Trophoblast cell (in vitro differentiated cells and primary cell): ENCODE measurements at regions not wholly inside any gene's neighbourhood (a gene's known extent, or its start where the extent isn't known, plus 50 kb on each side); places are given as distances from the start of the nearest gene placed in this dataset.
"Not testable (repeated sequence)": the region's sequence is repeated elsewhere in the genome, so short reads cannot be mapped to it uniquely, and the experiment has no call there.

Experiments
- DNase-seq, 2 donors: peaks; one replicate each; pipeline ENCODE4 v3.0.0-alpha.2; 2016
- H2AFZ ChIP-seq: 2 replicates; pipeline ENCODE4 v1.6.1; 2013; ENCODE audit warnings: low read length, moderate library complexity, mild to moderate bottlenecking; ENCODE audit not compliant: insufficient read depth, poor library complexity
- H2AK5ac ChIP-seq: 2 replicates; pipeline ENCODE4 v1.6.1; 2013; ENCODE audit warnings: mild to moderate bottlenecking, low read length
- H2BK120ac ChIP-seq: 2 replicates; pipeline ENCODE4 v1.6.1; 2013; ENCODE audit warnings: low read length, mild to moderate bottlenecking, moderate library complexity; ENCODE audit not compliant: insufficient read depth, poor library complexity
- H2BK12ac ChIP-seq: 2 replicates; pipeline ENCODE4 v1.6.1; 2013; ENCODE audit warnings: mild to moderate bottlenecking, low read length, moderate library complexity
- H2BK5ac ChIP-seq: 2 replicates; pipeline ENCODE4 v1.6.1; 2013; ENCODE audit warnings: low read length, low read depth, moderate library complexity, mild to moderate bottlenecking; ENCODE audit not compliant: poor library complexity
- H3K14ac ChIP-seq: 2 replicates; pipeline ENCODE4 v1.6.1; 2013; ENCODE audit warnings: mild to moderate bottlenecking, low read length
- H3K18ac ChIP-seq: 2 replicates; pipeline ENCODE4 v1.6.1; 2013; ENCODE audit warnings: mild to moderate bottlenecking, low read length
- H3K23ac ChIP-seq: 2 replicates; pipeline ENCODE4 v1.6.1; 2013; ENCODE audit warnings: low read length
- H3K27ac ChIP-seq: 2 replicates; pipeline ENCODE4 v1.5.1; 2013; ENCODE audit warnings: low read depth, mild to moderate bottlenecking, inconsistent platforms, low read length, moderate library complexity
- H3K27me3 ChIP-seq: 2 replicates; pipeline ENCODE4 v1.6.1; 2013; ENCODE audit warnings: inconsistent platforms, mild to moderate bottlenecking, low read length, moderate library complexity; ENCODE audit not compliant: insufficient read depth
- H3K36me3 ChIP-seq, 2 experiments: 1 replicate in 1 of 2; 2 replicates in 1 of 2; pipeline ENCODE4 v1.6.1; 2013; ENCODE audit warnings: low read length in 2 of 2, mild to moderate bottlenecking in 2 of 2, moderate library complexity in 1 of 2; ENCODE audit not compliant: insufficient read depth in 2 of 2, control insufficient read depth in 1 of 2
- H3K4ac ChIP-seq: 2 replicates; pipeline ENCODE4 v1.6.1; 2013; ENCODE audit warnings: low read depth, mild to moderate bottlenecking, low read length, moderate library complexity
- H3K4me1 ChIP-seq, 2 experiments: 1 replicate in 1 of 2; 2 replicates in 1 of 2; pipeline ENCODE4 v1.6.1; 2013; ENCODE audit warnings: low read length in 2 of 2, mild to moderate bottlenecking in 2 of 2, moderate library complexity in 1 of 2; ENCODE audit not compliant: insufficient read depth in 2 of 2, control insufficient read depth in 1 of 2
- H3K4me2 ChIP-seq: 2 replicates; pipeline ENCODE4 v1.6.1; 2013; ENCODE audit warnings: inconsistent platforms, mild to moderate bottlenecking, low read length, moderate library complexity
- H3K4me3 ChIP-seq: 2 replicates; pipeline ENCODE4 v1.5.1; 2013; ENCODE audit warnings: mild to moderate bottlenecking, low read depth, low read length, inconsistent platforms
- H3K79me1 ChIP-seq: one replicate; pipeline ENCODE4 v1.6.1; 2013; ENCODE audit warnings: low read length
- H3K79me2 ChIP-seq: 2 replicates; pipeline ENCODE4 v1.6.1; 2013; ENCODE audit warnings: low read length, mild to moderate bottlenecking; ENCODE audit not compliant: control insufficient read depth, insufficient read depth, poor library complexity
- H3K9ac ChIP-seq: 2 replicates; pipeline ENCODE4 v1.6.1; 2013; ENCODE audit warnings: mild to moderate bottlenecking, low read length
- H3K9me3 ChIP-seq: 2 replicates; pipeline ENCODE4 v1.6.1; 2013; ENCODE audit warnings: low read depth, mild to moderate bottlenecking, control low read depth, inconsistent platforms, low read length; ENCODE audit not compliant: insufficient read depth
- H4K12ac ChIP-seq: 2 replicates; pipeline ENCODE4 v1.6.1; 2013; ENCODE audit warnings: low read depth, mild to moderate bottlenecking, low read length, moderate library complexity
- H4K8ac ChIP-seq: 2 replicates; pipeline ENCODE4 v1.6.1; 2013; ENCODE audit warnings: low read depth, mild to moderate bottlenecking, low read length, moderate library complexity
- H4K91ac ChIP-seq: one replicate; pipeline ENCODE4 v1.6.1; 2013; ENCODE audit warnings: low read depth, mild to moderate bottlenecking, low read length, moderate library complexity
- WGBS: extraction: QIAGEN DNeasy Blood & Tissue Kit; methylation state at CpG from one replicate; pipeline ENCODE4 v1.1.7; 2013; ENCODE audit warnings: missing lambda C conversion rate; ENCODE audit not compliant: insufficient read length, insufficient coverage; ENCODE audit errors: extremely low coverage; 5-methylcytosine and 5-hydroxymethylcytosine counted together

GRCh38 chr12:112710414-112710813 lies 81.1 kb upstream of the RPH3A start:
- Histone ChIP-seq H3K27me3 (no peaks in the 10 kb centered on the region), H3K4me3 (no peak overlapping the region), H3K18ac (no peak overlapping the region), H3K14ac (no peak overlapping the region), H2BK120ac (no peak overlapping the region), H2BK12ac (no peak overlapping the region), H3K79me1 (no peaks in the 10 kb centered on the region), H3K27ac (no peak overlapping the region), H2BK5ac (no peak overlapping the region), H3K4me2 (no peak overlapping the region), H4K91ac (no peak overlapping the region), H3K4ac (no peak overlapping the region), H4K12ac (no peak overlapping the region), H3K9ac (no peak overlapping the region), H3K4me1 (no peaks in the 10 kb centered on the region), H3K79me2 (no peaks in the 10 kb centered on the region), H3K23ac (no peak overlapping the region), H3K9me3 (no peaks in the 10 kb centered on the region), H2AFZ (no peak overlapping the region), H4K8ac (no peak overlapping the region), H2AK5ac (no peak overlapping the region), H3K36me3 (no peaks in the 10 kb centered on the region)
- DNase-seq, result peak in 1 of 2 donors; percentile 6
- 100% methylated on average over 1 of the region's 4 CpGs for WGBS

- Histone ChIP-seq H3K4ac (no peak overlapping the region), H3K27ac (no peak overlapping the region), H2BK5ac (no peak overlapping the region), H2BK120ac (no peak overlapping the region), H4K91ac (no peak overlapping the region), H3K27me3 (no peaks in the 10 kb centered on the region), H2BK12ac (no peak overlapping the region), H4K8ac (no peak overlapping the region), H3K4me1 (no peaks in the 10 kb centered on the region), H3K18ac (no peak overlapping the region), H3K79me1 (no peaks in the 10 kb centered on the region), H2AK5ac (no peak overlapping the region), H3K14ac (no peak overlapping the region), H3K79me2 (no peaks in the 10 kb centered on the region), H3K9ac (no peak overlapping the region), H3K23ac (no peak overlapping the region), H3K36me3 (no peaks in the 10 kb centered on the region), H3K4me3 (no peak overlapping the region), H4K12ac (no peak overlapping the region), H3K4me2 (no peak overlapping the region), H3K9me3 (no peaks in the 10 kb centered on the region), H2AFZ (no peak overlapping the region)
- no CpG with 5 or more reads among the region's 3 CpGs for WGBS
- DNase-seq, result peak in 1 of 2 donors; percentile 17
These were observed 80.5 kb upstream of the RPH3A start for GRCh38 chr12:112711026-112711425.

- H3K4ac ChIP-seq, result no peak overlapping the region
- no peak overlapping the region for H3K4me3 ChIP-seq
- no peak overlapping the region for H3K14ac ChIP-seq
- no peak overlapping the region for H2AK5ac ChIP-seq
- H3K9me3 ChIP-seq, result no peaks in the 10 kb centered on the region
- H3K36me3 ChIP-seq, result no peaks in the 10 kb centered on the region
- no peak overlapping the region for H2BK120ac ChIP-seq
- H4K12ac ChIP-seq, result no peak overlapping the region
- no peak overlapping the region for H4K91ac ChIP-seq
- no peak overlapping the region for H3K9ac ChIP-seq
- H3K4me1 ChIP-seq, result no peaks in the 10 kb centered on the region
- no peaks in the 10 kb centered on the region for H3K27me3 ChIP-seq
- H3K4me2 ChIP-seq, result no peak overlapping the region
- WGBS, result no CpG with 5 or more reads among the region's 5 CpGs
- no peak overlapping the region for H2BK12ac ChIP-seq
- no peak for DNase-seq
- no peak overlapping the region for H4K8ac ChIP-seq
- no peaks in the 10 kb centered on the region for H3K79me2 ChIP-seq
- H2AFZ ChIP-seq, result no peak overlapping the region
- no peak overlapping the region for H3K18ac ChIP-seq
- no peak overlapping the region for H3K23ac ChIP-seq
- H3K27ac ChIP-seq, result no peak overlapping the region
- H3K79me1 ChIP-seq, result no peaks in the 10 kb centered on the region
- no peak overlapping the region for H2BK5ac ChIP-seq
These were observed 80.0 kb upstream of the RPH3A start for GRCh38 chr12:112711507-112711906.

- not testable (repeated sequence) for H3K36me3 ChIP-seq, H4K8ac ChIP-seq, H2AK5ac ChIP-seq, H3K4me2 ChIP-seq, H3K18ac ChIP-seq, H3K9ac ChIP-seq, H3K27ac ChIP-seq, H3K4me3 ChIP-seq, H3K4ac ChIP-seq, H4K91ac ChIP-seq, H3K79me1 ChIP-seq, H3K4me1 ChIP-seq, H3K14ac ChIP-seq, H2BK12ac ChIP-seq, H2BK120ac ChIP-seq, H3K23ac ChIP-seq, H3K9me3 ChIP-seq, DNase-seq, H4K12ac ChIP-seq, H2BK5ac ChIP-seq, H3K27me3 ChIP-seq, H3K79me2 ChIP-seq, H2AFZ ChIP-seq
- WGBS, result 33% methylated on average over 1 of the region's 2 CpGs
These were observed 78.8 kb upstream of the RPH3A start for GRCh38 chr12:112712751-112713150.
